ENCODE measurements at regions not wholly inside any gene's neighbourhood (a gene's known extent, or its start where the extent isn't known, plus 50 kb on each side); places are given as distances from the start of the nearest gene placed in this dataset.

DNA sequence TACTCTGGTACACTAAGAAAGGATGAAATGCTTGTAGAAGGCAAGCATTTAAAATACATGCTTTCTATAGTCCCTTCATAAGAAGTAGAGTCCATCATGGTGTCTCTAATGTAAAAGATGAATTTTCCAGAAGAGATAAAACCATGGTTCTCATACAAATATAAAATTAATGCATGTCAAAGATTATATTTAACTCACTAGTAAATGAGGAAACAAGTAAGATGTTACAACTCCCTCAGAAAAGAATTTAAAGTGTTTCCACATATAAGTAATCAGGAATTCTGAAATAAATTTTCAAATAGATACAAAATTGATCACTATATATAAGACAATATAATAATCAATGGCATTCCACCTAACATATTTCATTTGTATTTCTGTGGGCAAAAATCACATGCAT is 570.3 kb upstream of the CCDC54 start:
- intact Hi-C loops (cut with DNase I; ENCODE audit: low total_unique reads), result no loop called here
- H3K4me3 ChIP-seq (ENCODE audit: low read depth, poor library complexity, severe bottlenecking), result no peak overlapping the region
- DNase-seq (ENCODE audit: low spot score in 2 of 2), result no peak
- TF ChIP-seq CTCF (IDR thresholded peaks at IDR 0.05) (no peak), POLR2A (IDR thresholded peaks at IDR 0.05) (no peak)

DNA sequence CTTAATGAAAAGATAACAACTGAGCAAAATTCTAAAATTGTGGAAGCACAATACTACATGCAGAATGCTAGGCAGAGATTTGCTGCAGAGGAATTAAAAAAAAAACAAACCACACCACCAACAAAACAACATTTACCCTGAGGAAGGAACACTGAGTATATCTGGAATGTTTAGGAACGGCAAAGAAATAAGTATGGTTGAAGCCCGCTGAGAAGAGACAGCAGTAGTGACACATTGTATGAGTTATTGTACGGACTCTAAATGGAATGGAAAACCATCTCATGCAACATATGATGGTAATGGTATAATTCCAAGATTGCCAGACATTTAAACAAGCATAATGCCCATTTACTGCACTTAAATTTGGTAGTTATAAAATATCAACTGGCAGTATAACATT is 568.2 kb upstream of the CCDC54 start:
- WGBS, 2 donors, result 88 to 91% methylated on average over 3 of the region's 3 CpGs
- no peak for DNase-seq (ENCODE audit: low spot score in 2 of 2)
- no peak for TF ChIP-seq POLR2A (IDR thresholded peaks at IDR 0.05)
- TF ChIP-seq CTCF (IDR thresholded peaks at IDR 0.05), result no peak
- H3K4me3 ChIP-seq (ENCODE audit: low read depth, poor library complexity, severe bottlenecking), result no peak overlapping the region
- intact Hi-C loops (cut with DNase I; ENCODE audit: low total_unique reads), result no loop called here

DNA sequence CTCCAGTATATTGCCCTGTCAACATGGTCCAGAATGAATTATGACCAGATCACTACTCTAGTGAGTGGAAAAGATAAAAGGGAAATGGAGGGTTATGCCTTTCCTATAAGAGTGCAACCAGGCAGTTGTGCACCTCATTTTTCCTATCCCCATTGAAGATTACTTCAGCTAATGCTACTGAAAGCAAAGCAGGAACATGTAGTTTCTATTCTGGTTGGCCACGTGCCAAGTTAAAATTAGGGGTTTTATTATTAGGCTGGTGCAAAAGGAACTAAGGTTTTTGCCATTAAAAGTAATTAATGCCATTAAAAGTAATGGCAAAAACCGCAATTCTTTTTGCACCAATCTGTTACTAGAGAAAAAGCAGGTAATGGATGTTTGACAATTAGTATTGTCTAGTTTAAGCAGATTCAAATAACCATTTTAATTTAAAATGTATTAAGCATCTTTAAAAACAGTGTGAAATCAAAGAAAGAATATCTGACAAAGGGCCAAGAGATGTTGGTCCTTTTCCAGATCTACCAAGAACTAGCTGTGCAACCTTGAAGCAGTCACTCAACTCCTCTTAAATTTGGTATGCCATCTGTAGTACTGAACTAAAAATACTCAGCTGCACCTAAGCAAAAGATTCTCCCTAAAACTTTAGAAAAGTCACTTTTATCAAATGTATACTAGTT is 567.5 kb upstream of the CCDC54 start:
- intact Hi-C loops (cut with DNase I; ENCODE audit: low total_unique reads), result no loop called here
- H3K4me3 ChIP-seq (ENCODE audit: low read depth, poor library complexity, severe bottlenecking), result no peak overlapping the region
- WGBS, 2 donors, result 37 to 40% methylated on average over 2 of the region's 2 CpGs
- DNase-seq (ENCODE audit: low spot score in 2 of 2), result no peak
- no peak for TF ChIP-seq CTCF (IDR thresholded peaks at IDR 0.05)
- no peak for TF ChIP-seq POLR2A (IDR thresholded peaks at IDR 0.05)

DNA sequence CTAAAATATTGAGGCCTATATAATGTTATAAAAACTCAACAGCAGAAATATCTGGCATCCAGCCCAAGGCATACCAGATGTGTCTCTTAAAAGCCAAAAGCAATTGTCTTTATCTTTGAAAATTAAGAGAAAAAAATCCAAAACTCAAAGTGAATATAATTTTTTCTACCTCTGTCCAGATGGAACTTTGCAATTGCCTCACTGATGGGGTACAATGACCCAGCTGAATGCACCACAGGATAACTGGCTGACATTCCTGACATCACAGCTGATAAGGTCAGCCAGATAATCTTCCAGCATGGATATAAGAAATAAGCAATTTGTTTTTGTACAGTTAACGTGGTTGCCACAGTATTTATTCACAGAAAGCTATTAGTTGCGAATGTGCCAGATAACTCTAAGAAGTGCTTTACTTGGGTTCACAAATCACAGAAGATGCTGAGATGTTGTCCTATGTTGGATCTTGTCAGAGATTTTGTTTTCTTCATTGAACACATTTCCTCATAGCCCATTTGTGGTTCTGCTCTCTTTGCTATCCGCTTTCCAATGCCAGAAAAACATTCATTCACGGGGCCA is 566.9 kb upstream of the CCDC54 start:
- 63 to 67% methylated on average over 4 of the region's 4 CpGs for WGBS, 2 donors
- no peak for DNase-seq (ENCODE audit: low spot score in 2 of 2)
- intact Hi-C loops (cut with DNase I; ENCODE audit: low total_unique reads), result no loop called here
- no peak for TF ChIP-seq POLR2A (IDR thresholded peaks at IDR 0.05)
- TF ChIP-seq CTCF (IDR thresholded peaks at IDR 0.05), result no peak
- no peak overlapping the region for H3K4me3 ChIP-seq (ENCODE audit: low read depth, poor library complexity, severe bottlenecking)

DNA sequence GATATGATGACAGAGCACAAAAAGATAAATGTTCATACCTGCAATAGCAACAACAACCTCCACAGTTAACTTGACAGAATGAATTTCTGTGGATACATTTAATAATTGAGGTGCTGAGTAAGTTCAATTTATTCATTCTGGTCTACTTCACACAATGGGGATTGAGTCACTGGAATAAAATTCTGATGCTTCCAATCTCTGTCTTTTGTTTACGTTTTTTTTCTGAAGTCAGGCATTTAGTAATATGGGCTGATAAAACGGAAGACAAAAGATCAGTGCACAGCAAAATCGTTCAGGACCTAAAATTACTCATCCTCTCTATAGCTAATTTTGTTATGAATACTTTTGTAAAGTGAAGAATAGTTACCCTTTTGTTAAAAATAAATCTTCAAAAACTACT is 565.9 kb upstream of the CCDC54 start:
- no peak for DNase-seq (ENCODE audit: low spot score in 2 of 2)
- intact Hi-C loops (cut with DNase I; ENCODE audit: low total_unique reads), result no loop called here
- TF ChIP-seq CTCF (IDR thresholded peaks at IDR 0.05) (no peak), POLR2A (IDR thresholded peaks at IDR 0.05) (no peak)
- 58 to 66% methylated on average over 3 of the region's 3 CpGs for WGBS, 2 donors
- no peak overlapping the region for H3K4me3 ChIP-seq (ENCODE audit: low read depth, poor library complexity, severe bottlenecking)

DNA sequence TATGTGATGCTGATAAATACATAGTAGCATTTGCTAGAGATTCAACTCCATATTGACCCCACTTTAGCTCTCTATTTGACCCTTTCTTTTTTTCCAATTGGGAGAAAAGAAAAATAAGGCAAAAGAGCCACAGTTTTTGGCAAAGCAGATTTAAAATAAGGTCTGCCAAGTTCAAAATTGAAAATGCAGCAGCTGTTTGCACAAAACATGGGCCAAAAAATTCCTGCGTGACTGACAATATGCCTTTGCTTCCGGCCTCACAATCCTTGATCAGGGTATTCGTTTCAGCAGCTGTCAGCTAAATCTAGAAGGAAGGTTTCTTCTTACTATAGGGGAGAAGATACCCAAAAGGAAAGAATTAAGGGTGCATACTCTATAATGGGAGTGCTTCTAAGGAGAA is 563.5 kb upstream of the CCDC54 start:
- intact Hi-C loops (cut with DNase I; ENCODE audit: low total_unique reads), result no loop called here
- no peak overlapping the region for H3K4me3 ChIP-seq (ENCODE audit: low read depth, poor library complexity, severe bottlenecking)
- no peak for DNase-seq (ENCODE audit: low spot score in 2 of 2)
- TF ChIP-seq POLR2A (IDR thresholded peaks at IDR 0.05) (no peak), CTCF (IDR thresholded peaks at IDR 0.05) (no peak)
- 12 to 29% methylated on average over 3 of the region's 3 CpGs for WGBS, 2 donors
